Right renal pelvis (tissue), 4 donors: ENCODE measurements at regions not wholly inside any gene's neighbourhood (a gene's known extent, or its start where the extent isn't known, plus 50 kb on each side); places are given as distances from the start of the nearest gene placed in this dataset.
"Not testable (repeated sequence)": the region's sequence is repeated elsewhere in the genome, so short reads cannot be mapped to it uniquely, and the experiment has no call there.

Source experiments
- DNase-seq, 4 donors: peaks; one replicate each; pipeline ENCODE4 v3.0.0-alpha.2; 2013; ENCODE audit warnings: low read depth in 4 of 4, low spot score in 3 of 4, missing footprints in 1 of 4

GRCh38 chr7:55261386-55261770, 103.8 kb upstream of the LANCL2 start:
- no peak for DNase-seq

- not testable (repeated sequence) for DNase-seq
Measured at GRCh38 chr7:55265328-55265727, 99.8 kb upstream of the LANCL2 start.

GRCh38 chr7:55265836-55266642, 99.1 kb upstream of the LANCL2 start:
- DNase-seq, result no peak

GRCh38 chr7:55271069-55271626, 94.0 kb upstream of the LANCL2 start:
- DNase-seq, result no peak

GRCh38 chr7:55271661-55272060, 93.5 kb upstream of the LANCL2 start:
- DNase-seq, result no peak

GRCh38 chr7:55272328-55272727, 92.8 kb upstream of the LANCL2 start:
- DNase-seq, result no peak

- DNase-seq, result no peak
Measured at GRCh38 chr7:55273186-55273980, 91.8 kb upstream of the LANCL2 start.

GRCh38 chr7:55274156-55274555, 91.0 kb upstream of the LANCL2 start:
- DNase-seq, result no peak

GRCh38 chr7:55275291-55276200, 89.6 kb upstream of the LANCL2 start:
- no peak for DNase-seq

GRCh38 chr7:55276572-55277295, 88.4 kb upstream of the LANCL2 start:
- DNase-seq, result no peak

GRCh38 chr7:55277916-55278315, 87.2 kb upstream of the LANCL2 start:
- no peak for DNase-seq

- no peak for DNase-seq
Measured at GRCh38 chr7:55278321-55278720, 86.8 kb upstream of the LANCL2 start.

- DNase-seq, result no peak
Measured at GRCh38 chr7:55279080-55279845, 85.9 kb upstream of the LANCL2 start.

GRCh38 chr7:55280031-55280454, 85.1 kb upstream of the LANCL2 start:
- peak; percentile 50 to 65 (median 56) for DNase-seq

- no peak for DNase-seq
Measured at GRCh38 chr7:55285665-55286064, 79.5 kb upstream of the LANCL2 start.

GRCh38 chr7:55286666-55287065, 78.5 kb upstream of the LANCL2 start:
- DNase-seq, result no peak

GRCh38 chr7:55288070-55288824, 76.9 kb upstream of the LANCL2 start:
- no peak for DNase-seq

- no peak for DNase-seq
Measured at GRCh38 chr7:55296070-55296469, 69.1 kb upstream of the LANCL2 start.
